ENCODE measurements at regions not wholly inside any gene's neighbourhood (a gene's known extent, or its start where the extent isn't known, plus 50 kb on each side); places are given as distances from the start of the nearest gene placed in this dataset.
"Not testable (repeated sequence)": the region's sequence is repeated elsewhere in the genome, so short reads cannot be mapped to it uniquely, and the experiment has no call there.

DNA sequence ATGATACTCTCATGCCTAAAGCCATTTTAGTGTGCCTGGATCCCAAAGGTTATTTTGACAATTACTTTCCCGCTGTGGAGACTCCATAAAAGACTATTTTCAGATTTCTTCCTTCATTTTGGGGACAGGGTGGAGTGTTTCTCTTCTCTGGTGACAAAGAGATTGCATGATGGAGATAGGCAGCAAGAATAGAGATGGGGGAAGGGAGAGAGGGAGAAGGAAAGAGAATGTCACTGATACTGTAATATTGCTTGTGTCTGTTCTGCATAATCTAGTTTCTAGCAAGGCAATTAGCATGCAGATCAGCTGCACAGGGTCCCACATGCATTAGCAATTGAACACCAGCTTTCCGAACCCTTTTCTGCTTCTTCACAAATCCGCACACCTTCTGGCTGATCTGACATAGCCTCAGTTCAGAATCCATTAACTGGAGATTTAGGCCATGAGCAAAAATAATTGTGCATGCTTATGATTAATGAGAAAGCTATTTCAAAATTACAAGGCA lies 222.4 kb downstream of the OXSM start:
- no peaks in the 10 kb centered on the region for H3K27me3 ChIP-seq (ENCODE audit: control insufficient read depth, insufficient read depth, low read length)
- TF ChIP-seq, protein P1, sequence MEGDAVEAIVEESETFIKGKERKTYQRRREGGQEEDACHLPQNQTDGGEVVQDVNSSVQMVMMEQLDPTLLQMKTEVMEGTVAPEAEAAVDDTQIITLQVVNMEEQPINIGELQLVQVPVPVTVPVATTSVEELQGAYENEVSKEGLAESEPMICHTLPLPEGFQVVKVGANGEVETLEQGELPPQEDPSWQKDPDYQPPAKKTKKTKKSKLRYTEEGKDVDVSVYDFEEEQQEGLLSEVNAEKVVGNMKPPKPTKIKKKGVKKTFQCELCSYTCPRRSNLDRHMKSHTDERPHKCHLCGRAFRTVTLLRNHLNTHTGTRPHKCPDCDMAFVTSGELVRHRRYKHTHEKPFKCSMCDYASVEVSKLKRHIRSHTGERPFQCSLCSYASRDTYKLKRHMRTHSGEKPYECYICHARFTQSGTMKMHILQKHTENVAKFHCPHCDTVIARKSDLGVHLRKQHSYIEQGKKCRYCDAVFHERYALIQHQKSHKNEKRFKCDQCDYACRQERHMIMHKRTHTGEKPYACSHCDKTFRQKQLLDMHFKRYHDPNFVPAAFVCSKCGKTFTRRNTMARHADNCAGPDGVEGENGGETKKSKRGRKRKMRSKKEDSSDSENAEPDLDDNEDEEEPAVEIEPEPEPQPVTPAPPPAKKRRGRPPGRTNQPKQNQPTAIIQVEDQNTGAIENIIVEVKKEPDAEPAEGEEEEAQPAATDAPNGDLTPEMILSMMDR (IDR thresholded peaks at IDR 0.05; ENCODE audit: insufficient read depth, low read length, poor library complexity, severe bottlenecking): no peak

DNA sequence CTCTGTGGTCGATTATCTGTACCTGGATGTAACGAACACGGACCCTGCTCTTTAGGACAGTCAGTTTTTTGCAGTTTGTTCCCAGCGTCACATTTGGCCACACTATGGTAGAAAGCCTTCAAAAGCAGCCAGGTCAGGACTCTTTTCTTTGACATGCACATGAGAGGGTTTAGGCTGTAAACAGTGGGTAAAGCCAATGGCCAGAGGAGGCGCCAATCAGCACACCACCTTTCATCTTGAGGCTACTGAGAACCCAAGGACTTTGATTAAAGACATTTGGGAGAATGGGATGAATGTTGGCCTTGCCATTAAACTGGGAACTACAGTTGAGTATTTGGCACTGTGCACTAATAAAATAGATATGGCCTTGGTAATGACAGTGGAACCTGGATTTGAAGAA lies 225.9 kb downstream of the OXSM start:
- Histone ChIP-seq H3K36me3 (ENCODE audit: control insufficient read depth, insufficient read depth, low read length) (no peaks in the 10 kb centered on the region), H3K4me3 (ENCODE audit: low read depth, low read length) (no peak overlapping the region), H3K27me3 (ENCODE audit: control insufficient read depth, insufficient read depth, low read length) (no peaks in the 10 kb centered on the region)
- TF ChIP-seq, protein P1 (IDR thresholded peaks at IDR 0.05; ENCODE audit: insufficient read depth, low read length, poor library complexity, severe bottlenecking): no peak
- no peak for DNase-seq (ENCODE audit: low read depth)

More for the DNA sequence above, 222.4 kb downstream of the OXSM start:
- no peaks in the 10 kb centered on the region for H3K36me3 ChIP-seq (ENCODE audit: control insufficient read depth, insufficient read depth, low read length)
- DNase-seq (ENCODE audit: low read depth): no peak
- no peak overlapping the region for H3K4me3 ChIP-seq (ENCODE audit: low read depth, low read length)

DNA sequence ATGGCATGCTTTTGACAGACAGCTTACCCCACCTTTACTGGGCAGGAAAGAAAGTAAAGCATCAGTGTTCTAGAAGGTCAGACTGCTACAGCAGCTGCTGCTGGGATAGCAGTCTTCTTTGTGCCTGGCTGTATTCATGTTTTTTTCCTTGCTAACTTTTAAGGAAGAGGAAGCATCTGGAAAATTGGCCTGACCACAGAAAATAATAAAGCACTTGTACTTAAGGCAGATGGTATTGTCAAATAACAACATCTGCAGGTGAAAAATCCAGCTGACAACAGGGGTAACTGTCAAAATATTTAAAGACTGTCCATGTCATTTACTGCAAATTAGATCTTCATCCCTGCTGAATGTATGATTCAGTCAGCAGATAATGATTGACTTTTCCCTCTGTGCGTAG lies 229.0 kb downstream of the OXSM start:
- Histone ChIP-seq H3K36me3 (ENCODE audit: control insufficient read depth, insufficient read depth, low read length) (no peaks in the 10 kb centered on the region), H3K27me3 (ENCODE audit: control insufficient read depth, insufficient read depth, low read length) (no peaks in the 10 kb centered on the region), H3K4me3 (ENCODE audit: low read depth, low read length) (no peak overlapping the region)
- DNase-seq (ENCODE audit: low read depth): no peak
- TF ChIP-seq, protein P1 (IDR thresholded peaks at IDR 0.05; ENCODE audit: insufficient read depth, low read length, poor library complexity, severe bottlenecking): no peak

DNA sequence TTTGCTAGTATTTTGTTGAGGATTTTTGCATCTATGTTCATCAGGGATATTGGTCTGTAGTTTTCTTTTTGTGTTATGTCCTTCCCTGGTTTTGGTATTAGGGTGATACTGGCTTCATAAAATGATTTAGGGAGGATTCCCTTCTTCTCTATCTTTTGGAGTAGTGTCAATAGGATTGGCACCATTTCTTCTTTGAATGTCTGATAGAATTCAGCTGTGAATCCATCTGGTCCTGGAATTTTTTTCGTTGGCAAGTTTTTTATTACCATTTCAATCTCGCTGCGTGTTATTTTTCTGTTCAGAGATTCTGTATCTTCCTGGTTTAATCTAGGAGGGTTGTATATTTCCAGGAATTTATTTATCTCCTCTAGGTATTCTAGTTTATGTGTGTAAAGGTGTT lies 234.3 kb downstream of the OXSM start:
- not testable (repeated sequence) for H3K4me3 ChIP-seq (ENCODE audit: low read depth, low read length); DNase-seq (ENCODE audit: low read depth); H3K36me3 ChIP-seq (ENCODE audit: control insufficient read depth, insufficient read depth, low read length); H3K27me3 ChIP-seq (ENCODE audit: control insufficient read depth, insufficient read depth, low read length)

DNA sequence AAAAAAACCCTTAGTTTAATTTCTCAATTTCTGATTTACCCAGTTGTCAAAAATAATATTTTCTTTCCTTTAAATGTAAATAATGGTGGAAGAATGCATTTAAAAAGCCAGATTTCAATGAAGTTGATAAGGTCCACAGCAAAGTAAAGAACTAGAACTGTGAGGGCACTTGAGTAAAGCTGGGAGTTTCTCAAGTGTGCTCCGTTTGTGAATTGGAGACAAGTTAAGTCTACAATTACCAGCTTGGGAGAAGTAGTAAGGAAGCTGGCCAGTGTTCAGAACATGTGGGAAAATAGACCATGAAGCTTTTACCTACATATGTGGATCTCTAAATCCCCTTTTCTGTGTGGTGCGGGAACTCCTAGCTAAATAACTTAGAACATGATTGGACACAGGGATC lies 239.4 kb downstream of the OXSM start:
- Histone ChIP-seq H3K4me3 (ENCODE audit: low read depth, low read length) (no peak overlapping the region), H3K36me3 (ENCODE audit: control insufficient read depth, insufficient read depth, low read length) (no peaks in the 10 kb centered on the region), H3K27me3 (ENCODE audit: control insufficient read depth, insufficient read depth, low read length) (no peaks in the 10 kb centered on the region)
- DNase-seq (ENCODE audit: low read depth): no peak
- TF ChIP-seq, protein P1 (IDR thresholded peaks at IDR 0.05; ENCODE audit: insufficient read depth, low read length, poor library complexity, severe bottlenecking): no peak

DNA sequence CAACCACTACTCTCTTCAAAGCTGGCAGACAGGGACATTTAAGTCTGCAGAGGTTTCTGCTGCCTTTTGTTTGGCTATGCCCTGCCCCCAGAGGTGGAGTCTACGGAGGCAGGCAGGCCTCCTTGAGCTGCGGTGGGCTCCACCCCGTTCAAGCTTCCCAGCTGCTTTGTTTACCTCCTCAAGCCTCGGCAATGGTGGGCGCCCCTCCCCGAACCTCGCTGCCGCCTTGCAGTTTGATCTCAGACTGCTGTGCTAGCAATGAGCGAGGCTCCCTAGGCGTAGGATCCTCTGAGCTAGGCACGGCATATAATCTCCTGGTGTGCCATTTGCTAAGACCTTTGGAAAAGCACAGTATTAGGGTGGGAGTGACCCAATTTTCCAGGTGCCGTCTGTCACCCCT lies 252.2 kb downstream of the OXSM start:
- not testable (repeated sequence) for H3K36me3 ChIP-seq (ENCODE audit: control insufficient read depth, insufficient read depth, low read length); H3K4me3 ChIP-seq (ENCODE audit: low read depth, low read length); DNase-seq (ENCODE audit: low read depth); H3K27me3 ChIP-seq (ENCODE audit: control insufficient read depth, insufficient read depth, low read length)

DNA sequence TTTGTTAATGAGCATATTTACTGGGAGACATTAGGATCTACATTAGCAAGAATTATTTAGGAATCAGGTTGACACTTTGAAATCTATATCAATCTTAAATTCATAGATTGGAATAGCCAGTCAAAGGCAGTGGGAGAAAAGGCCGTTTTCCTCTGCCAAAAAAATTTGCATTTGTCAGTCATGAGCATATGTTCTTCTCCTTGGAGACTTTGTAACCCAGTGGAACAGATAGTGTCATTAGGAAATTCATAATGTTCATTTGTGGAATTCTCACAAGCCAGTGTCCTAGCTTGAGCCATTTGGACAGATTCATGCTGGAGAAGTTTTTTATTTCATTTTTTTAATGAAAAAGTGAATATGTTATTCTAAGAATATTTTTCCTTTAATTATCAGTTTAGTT lies 260.1 kb downstream of the OXSM start:
- TF ChIP-seq, protein P1 (IDR thresholded peaks at IDR 0.05; ENCODE audit: insufficient read depth, low read length, poor library complexity, severe bottlenecking): no peak
- H3K27me3 ChIP-seq (ENCODE audit: control insufficient read depth, insufficient read depth, low read length): no peaks in the 10 kb centered on the region
- H3K36me3 ChIP-seq (ENCODE audit: control insufficient read depth, insufficient read depth, low read length): no peaks in the 10 kb centered on the region
- no peak overlapping the region for H3K4me3 ChIP-seq (ENCODE audit: low read depth, low read length)
- DNase-seq (ENCODE audit: low read depth): no peak
